ENCODE measurements at regions not wholly inside any gene's neighbourhood (a gene's known extent, or its start where the extent isn't known, plus 50 kb on each side); places are given as distances from the start of the nearest gene placed in this dataset.

GRCh38 chr5:99275128-99275527, 346.3 kb upstream of the CHD1 start:
- H3K9ac ChIP-seq (ENCODE audit: low read depth, low read length, poor library complexity): no peak overlapping the region
- H3K9me3 ChIP-seq (replicated peaks in 1 of 2; ENCODE audit: control insufficient read depth in 2 of 2, insufficient read depth in 1 of 2, low read depth in 1 of 2, low read length in 2 of 2): peaks cover 0 to 2% of the 10 kb centered on the region in 2 donors
- no peak overlapping the region for H3K4me3 ChIP-seq (ENCODE audit: low read length in 2 of 2)
- no peak overlapping the region for H2BK120ac ChIP-seq (ENCODE audit: low read depth, low read length)
- H3K79me1 ChIP-seq (ENCODE audit: low read depth, low read length): no peaks in the 10 kb centered on the region
- no peak overlapping the region for H3K4me2 ChIP-seq (ENCODE audit: insufficient read depth, low read length, poor library complexity, severe bottlenecking)
- no peak overlapping the region for H3K18ac ChIP-seq (ENCODE audit: low read length)
- no peak overlapping the region for H2BK5ac ChIP-seq (ENCODE audit: low read length)
- H3K27me3 ChIP-seq (ENCODE audit: control insufficient read depth in 3 of 3, insufficient read depth in 3 of 3, low read depth in 1 of 3, low read length in 3 of 3): no peaks in the 10 kb centered on the region
- H2AK5ac ChIP-seq (ENCODE audit: low read depth, low read length): no peak overlapping the region
- H2BK15ac ChIP-seq (ENCODE audit: low read length): no peak overlapping the region
- no peaks in the 10 kb centered on the region for H3K36me3 ChIP-seq (replicated peaks in 1 of 2; ENCODE audit: control insufficient read depth in 2 of 2, insufficient read depth in 2 of 2, low read length in 2 of 2)
- no peak overlapping the region for H3K27ac ChIP-seq (replicated peaks; ENCODE audit: low read length)
- H2BK12ac ChIP-seq (ENCODE audit: low read length): no peak overlapping the region
- WGBS, 2 donors (ENCODE audit: extremely low coverage in 2 of 2, insufficient read length in 2 of 2, insufficient replicate concordance in 1 of 2): no CpG with 5 or more reads among the region's 1 CpG
- no peak overlapping the region for H2AFZ ChIP-seq (ENCODE audit: low read length)
- H3K23ac ChIP-seq (ENCODE audit: low read depth, low read length, poor library complexity): no peak overlapping the region
- no peak overlapping the region for H3K4ac ChIP-seq (ENCODE audit: low read length)
- H4K8ac ChIP-seq (ENCODE audit: low read depth, low read length): no peak overlapping the region
- H3K14ac ChIP-seq (ENCODE audit: low read length): no peak overlapping the region
- DNase-seq (ENCODE audit: low spot score): no peak
- H4K91ac ChIP-seq (ENCODE audit: low read depth, low read length, poor library complexity): no peak overlapping the region
- no peaks in the 10 kb centered on the region for H3K4me1 ChIP-seq (ENCODE audit: control insufficient read depth in 2 of 2, insufficient read depth in 1 of 2, low read depth in 1 of 2, low read length in 2 of 2)

- no peak overlapping the region for H2BK5ac ChIP-seq (ENCODE audit: low read length)
- H3K27ac ChIP-seq (replicated peaks; ENCODE audit: low read length): no peak overlapping the region
- no peaks in the 10 kb centered on the region for H3K27me3 ChIP-seq (ENCODE audit: control insufficient read depth in 3 of 3, insufficient read depth in 3 of 3, low read depth in 1 of 3, low read length in 3 of 3)
- no peaks in the 10 kb centered on the region for H3K4me1 ChIP-seq (ENCODE audit: control insufficient read depth in 2 of 2, insufficient read depth in 1 of 2, low read depth in 1 of 2, low read length in 2 of 2)
- no peak overlapping the region for H2AFZ ChIP-seq (ENCODE audit: low read length)
- no peak overlapping the region for H3K4me3 ChIP-seq (ENCODE audit: low read length in 2 of 2)
- H4K8ac ChIP-seq (ENCODE audit: low read depth, low read length): no peak overlapping the region
- no peak overlapping the region for H4K91ac ChIP-seq (ENCODE audit: low read depth, low read length, poor library complexity)
- no peak overlapping the region for H2BK15ac ChIP-seq (ENCODE audit: low read length)
- H3K18ac ChIP-seq (ENCODE audit: low read length): no peak overlapping the region
- no peak overlapping the region for H3K4me2 ChIP-seq (ENCODE audit: insufficient read depth, low read length, poor library complexity, severe bottlenecking)
- H2AK5ac ChIP-seq (ENCODE audit: low read depth, low read length): no peak overlapping the region
- H2BK120ac ChIP-seq (ENCODE audit: low read depth, low read length): no peak overlapping the region
- no CpG with 5 or more reads among the region's 2 CpGs for WGBS, 2 donors (ENCODE audit: extremely low coverage in 2 of 2, insufficient read length in 2 of 2, insufficient replicate concordance in 1 of 2)
- H3K36me3 ChIP-seq (replicated peaks in 1 of 2; ENCODE audit: control insufficient read depth in 2 of 2, insufficient read depth in 2 of 2, low read length in 2 of 2): no peaks in the 10 kb centered on the region
- no peaks in the 10 kb centered on the region for H3K79me1 ChIP-seq (ENCODE audit: low read depth, low read length)
- no peak for DNase-seq (ENCODE audit: low spot score)
- H3K23ac ChIP-seq (ENCODE audit: low read depth, low read length, poor library complexity): no peak overlapping the region
- H3K9ac ChIP-seq (ENCODE audit: low read depth, low read length, poor library complexity): no peak overlapping the region
- H3K9me3 ChIP-seq (replicated peaks in 1 of 2; ENCODE audit: control insufficient read depth in 2 of 2, insufficient read depth in 1 of 2, low read depth in 1 of 2, low read length in 2 of 2): no peaks in the 10 kb centered on the region
- H3K4ac ChIP-seq (ENCODE audit: low read length): no peak overlapping the region
- H3K14ac ChIP-seq (ENCODE audit: low read length): no peak overlapping the region
- H2BK12ac ChIP-seq (ENCODE audit: low read length): no peak overlapping the region
Observed at GRCh38 chr5:99272576-99272975, 343.8 kb upstream of the CHD1 start.

- Histone ChIP-seq H3K23ac (ENCODE audit: low read depth, low read length, poor library complexity) (no peak overlapping the region), H4K8ac (ENCODE audit: low read depth, low read length) (no peak overlapping the region), H3K36me3 (replicated peaks in 1 of 2; ENCODE audit: control insufficient read depth in 2 of 2, insufficient read depth in 2 of 2, low read length in 2 of 2) (no peaks in the 10 kb centered on the region), H3K9me3 (replicated peaks in 1 of 2; ENCODE audit: control insufficient read depth in 2 of 2, insufficient read depth in 1 of 2, low read depth in 1 of 2, low read length in 2 of 2) (peaks cover 4 to 7% of the 10 kb centered on the region in 2 donors), H2AK5ac (ENCODE audit: low read depth, low read length) (no peak overlapping the region), H2BK15ac (ENCODE audit: low read length) (no peak overlapping the region), H3K27me3 (ENCODE audit: control insufficient read depth in 3 of 3, insufficient read depth in 3 of 3, low read depth in 1 of 3, low read length in 3 of 3) (no peaks in the 10 kb centered on the region), H4K91ac (ENCODE audit: low read depth, low read length, poor library complexity) (no peak overlapping the region), H3K27ac (replicated peaks; ENCODE audit: low read length) (no peak overlapping the region), H2BK12ac (ENCODE audit: low read length) (no peak overlapping the region), H2BK5ac (ENCODE audit: low read length) (no peak overlapping the region), H3K79me1 (ENCODE audit: low read depth, low read length) (no peaks in the 10 kb centered on the region), H3K9ac (ENCODE audit: low read depth, low read length, poor library complexity) (no peak overlapping the region), H3K4me1 (ENCODE audit: control insufficient read depth in 2 of 2, insufficient read depth in 1 of 2, low read depth in 1 of 2, low read length in 2 of 2) (no peaks in the 10 kb centered on the region), H3K18ac (ENCODE audit: low read length) (no peak overlapping the region), H3K14ac (ENCODE audit: low read length) (no peak overlapping the region), H2AFZ (ENCODE audit: low read length) (no peak overlapping the region), H3K4me2 (ENCODE audit: insufficient read depth, low read length, poor library complexity, severe bottlenecking) (no peak overlapping the region), H2BK120ac (ENCODE audit: low read depth, low read length) (no peak overlapping the region), H3K4me3 (ENCODE audit: low read length in 2 of 2) (no peak overlapping the region), H3K4ac (ENCODE audit: low read length) (no peak overlapping the region)
- WGBS, 2 donors (ENCODE audit: extremely low coverage in 2 of 2, insufficient read length in 2 of 2, insufficient replicate concordance in 1 of 2): no CpG with 5 or more reads among the region's 2 CpGs
- DNase-seq (ENCODE audit: low spot score): no peak
Observed at GRCh38 chr5:99258819-99259218, 330.0 kb upstream of the CHD1 start.

GRCh38 chr5:99248066-99248465, 319.3 kb upstream of the CHD1 start:
- H3K4me3 ChIP-seq (ENCODE audit: low read length in 2 of 2): no peak overlapping the region
- H3K4ac ChIP-seq (ENCODE audit: low read length): no peak overlapping the region
- H3K23ac ChIP-seq (ENCODE audit: low read depth, low read length, poor library complexity): no peak overlapping the region
- H2BK5ac ChIP-seq (ENCODE audit: low read length): no peak overlapping the region
- H2BK15ac ChIP-seq (ENCODE audit: low read length): no peak overlapping the region
- no peaks in the 10 kb centered on the region for H3K79me1 ChIP-seq (ENCODE audit: low read depth, low read length)
- H3K18ac ChIP-seq (ENCODE audit: low read length): no peak overlapping the region
- no peak overlapping the region for H3K9ac ChIP-seq (ENCODE audit: low read depth, low read length, poor library complexity)
- no peak for DNase-seq (ENCODE audit: low spot score)
- no peaks in the 10 kb centered on the region for H3K9me3 ChIP-seq (replicated peaks in 1 of 2; ENCODE audit: control insufficient read depth in 2 of 2, insufficient read depth in 1 of 2, low read depth in 1 of 2, low read length in 2 of 2)
- no peak overlapping the region for H4K91ac ChIP-seq (ENCODE audit: low read depth, low read length, poor library complexity)
- H3K4me2 ChIP-seq (ENCODE audit: insufficient read depth, low read length, poor library complexity, severe bottlenecking): no peak overlapping the region
- H2BK12ac ChIP-seq (ENCODE audit: low read length): no peak overlapping the region
- no CpG with 5 or more reads among the region's 2 CpGs for WGBS, 2 donors (ENCODE audit: extremely low coverage in 2 of 2, insufficient read length in 2 of 2, insufficient replicate concordance in 1 of 2)
- H2BK120ac ChIP-seq (ENCODE audit: low read depth, low read length): no peak overlapping the region
- no peak overlapping the region for H4K8ac ChIP-seq (ENCODE audit: low read depth, low read length)
- no peak overlapping the region for H3K14ac ChIP-seq (ENCODE audit: low read length)
- H2AK5ac ChIP-seq (ENCODE audit: low read depth, low read length): no peak overlapping the region
- H3K36me3 ChIP-seq (replicated peaks in 1 of 2; ENCODE audit: control insufficient read depth in 2 of 2, insufficient read depth in 2 of 2, low read length in 2 of 2): no peaks in the 10 kb centered on the region
- no peak overlapping the region for H3K27ac ChIP-seq (replicated peaks; ENCODE audit: low read length)
- H2AFZ ChIP-seq (ENCODE audit: low read length): peak overlapping the region; percentile 47
- no peaks in the 10 kb centered on the region for H3K27me3 ChIP-seq (ENCODE audit: control insufficient read depth in 3 of 3, insufficient read depth in 3 of 3, low read depth in 1 of 3, low read length in 3 of 3)
- H3K4me1 ChIP-seq (ENCODE audit: control insufficient read depth in 2 of 2, insufficient read depth in 1 of 2, low read depth in 1 of 2, low read length in 2 of 2): peaks cover 0 to 3% of the 10 kb centered on the region in 2 donors
